COLO668 (cell line): ENCODE measurements at regions not wholly inside any gene's neighbourhood (a gene's known extent, or its start where the extent isn't known, plus 50 kb on each side); places are given as distances from the start of the nearest gene placed in this dataset.

Experiments used
- DNase-seq: peaks from one replicate; lab custom pipeline; 2025; ENCODE audit not compliant: unreplicated experiment; lab: John Stamatoyannopoulos, UW

DNA sequence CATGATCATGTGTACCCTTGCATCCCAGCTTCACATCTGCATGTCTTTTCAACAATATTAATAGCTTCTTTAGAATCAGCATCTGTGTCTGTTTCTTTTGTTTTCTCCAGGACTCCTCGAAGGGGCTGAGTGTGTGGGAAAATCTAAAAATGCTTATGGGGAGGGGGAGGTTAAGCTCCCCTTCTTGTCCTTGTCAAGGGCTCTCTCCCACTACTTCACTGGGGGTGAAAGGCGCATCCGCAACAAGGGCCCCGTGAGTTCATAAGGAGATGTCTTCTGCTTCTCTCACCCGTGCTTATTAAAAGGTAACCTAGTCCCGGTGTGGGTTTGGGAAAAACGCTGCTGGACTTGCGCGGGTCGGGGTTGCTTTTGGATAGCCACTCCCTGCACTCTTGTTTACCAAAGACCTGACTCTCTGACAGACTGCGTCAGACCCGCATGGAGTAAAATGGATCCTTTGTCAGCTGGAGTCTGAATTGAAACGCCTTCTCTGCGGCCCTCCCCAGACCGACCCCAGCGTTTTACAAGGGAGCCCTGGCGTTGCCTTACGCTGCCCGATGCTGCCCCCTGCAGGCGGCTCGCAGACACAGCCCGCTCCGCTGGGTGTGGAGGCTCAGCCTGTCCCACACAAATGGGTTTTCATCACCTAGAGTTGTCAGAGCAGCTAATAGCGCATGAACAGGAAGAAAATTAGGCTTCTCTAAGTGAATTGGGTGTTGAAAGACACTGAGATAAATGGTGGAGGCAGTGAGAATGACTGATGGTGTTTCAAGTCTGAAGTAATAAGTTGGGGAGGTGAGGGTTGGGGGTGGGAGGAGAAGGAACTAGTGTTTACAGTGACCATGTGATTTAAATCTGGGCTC, 53.8 kb downstream of the IER5 start:
- DNase-seq, result peak; percentile 84

DNA sequence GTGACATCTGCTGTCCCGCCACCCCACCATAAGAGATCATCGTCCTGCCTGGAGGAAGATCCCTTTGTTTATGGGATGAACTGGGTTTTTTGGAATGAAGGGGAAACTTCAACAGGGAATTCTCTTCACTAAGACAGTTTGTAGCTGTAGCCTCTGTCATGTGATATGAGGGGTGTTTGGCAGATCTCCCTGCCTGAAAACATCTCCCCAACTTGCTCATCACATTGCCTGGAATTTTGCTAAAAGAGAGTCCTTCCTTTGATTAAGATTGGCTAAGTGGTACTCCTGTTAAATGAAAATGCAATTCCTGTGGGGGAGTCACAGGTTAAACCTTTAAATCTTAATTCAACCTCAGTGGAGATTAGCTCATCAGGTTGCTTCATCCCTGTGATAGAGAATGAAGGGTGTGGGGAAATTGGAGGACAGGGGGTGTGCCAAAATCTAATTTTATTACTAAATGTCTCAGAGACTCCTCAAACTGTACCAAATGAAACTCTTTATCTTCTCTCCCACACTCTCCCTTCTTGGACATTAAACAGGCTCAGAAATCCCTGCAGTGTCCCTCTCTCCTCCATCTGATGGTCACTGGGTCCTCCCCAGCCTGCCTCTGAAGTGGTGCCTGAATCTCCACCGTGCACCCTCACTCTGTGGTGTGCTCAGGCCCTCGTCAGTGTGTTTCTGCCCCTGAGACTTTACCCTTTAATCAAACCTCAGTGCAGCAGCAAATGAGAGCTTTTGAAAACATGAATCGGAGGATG, 54.8 kb downstream of the IER5 start:
- no peak for DNase-seq

- DNase-seq, result no peak
Measured at GRCh38 chr1:181144238-181144637, 55.7 kb downstream of the IER5 start.

- no peak for DNase-seq
Measured at GRCh38 chr1:181148636-181149035, 60.1 kb downstream of the IER5 start.

DNA sequence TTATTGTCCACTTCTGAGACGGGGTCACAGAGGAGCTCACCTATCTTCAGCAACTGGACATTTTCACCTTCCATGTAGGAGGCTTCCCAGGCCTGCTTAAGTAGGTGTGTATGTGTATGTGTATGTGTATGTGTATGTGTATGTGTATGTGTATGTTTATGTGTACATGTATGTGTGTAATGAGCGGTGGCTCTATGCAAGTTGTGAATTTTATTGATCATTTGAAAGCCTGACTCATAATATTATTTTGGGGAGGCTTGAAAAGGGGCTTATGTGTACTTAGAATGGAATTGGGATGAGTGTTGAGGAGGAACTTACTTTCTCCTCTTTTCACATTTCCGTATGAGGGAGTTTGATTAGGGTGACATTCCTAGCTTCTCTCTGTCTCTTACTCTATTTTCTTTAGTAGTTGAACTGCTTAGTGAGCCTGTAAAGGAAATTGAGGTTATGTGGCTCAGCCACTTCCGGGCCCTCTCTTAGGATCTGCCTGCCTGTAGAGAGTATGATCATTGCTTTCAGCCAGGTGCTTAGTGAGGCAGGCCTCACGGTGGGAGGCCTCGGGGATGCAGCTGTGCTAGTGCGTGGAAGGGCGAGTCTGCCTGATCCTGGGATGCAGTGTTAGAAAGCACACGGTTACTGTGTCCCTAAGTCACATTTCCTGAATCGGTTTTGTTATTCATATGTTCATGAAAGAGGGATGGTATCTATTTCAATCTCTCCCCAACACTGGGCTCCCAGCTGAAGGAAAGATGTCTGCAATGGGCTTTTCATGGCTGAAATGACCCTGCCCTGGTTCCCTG, 61.0 kb downstream of the IER5 start:
- DNase-seq, result no peak

GRCh38 chr1:181150273-181150672, 61.8 kb downstream of the IER5 start:
- DNase-seq, result no peak

DNA sequence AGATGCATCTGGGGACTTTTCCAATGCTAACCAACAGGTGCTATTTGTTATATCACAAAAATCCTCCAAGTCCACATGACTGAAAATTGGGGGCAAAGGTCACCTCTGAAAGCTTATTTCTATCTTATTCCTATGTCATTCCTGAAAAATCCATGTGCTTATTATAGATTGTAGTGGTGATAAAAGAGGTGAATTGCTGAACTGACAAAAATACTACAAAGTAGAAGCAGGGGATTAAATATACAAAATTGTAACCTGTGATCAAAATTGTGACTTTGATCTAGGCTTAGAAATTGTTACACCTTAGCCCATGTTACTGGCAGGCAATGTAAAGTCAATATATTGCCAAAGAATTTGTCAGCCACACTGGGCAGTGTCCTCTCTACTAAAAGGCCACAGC, 62.3 kb downstream of the IER5 start:
- no peak for DNase-seq

DNA sequence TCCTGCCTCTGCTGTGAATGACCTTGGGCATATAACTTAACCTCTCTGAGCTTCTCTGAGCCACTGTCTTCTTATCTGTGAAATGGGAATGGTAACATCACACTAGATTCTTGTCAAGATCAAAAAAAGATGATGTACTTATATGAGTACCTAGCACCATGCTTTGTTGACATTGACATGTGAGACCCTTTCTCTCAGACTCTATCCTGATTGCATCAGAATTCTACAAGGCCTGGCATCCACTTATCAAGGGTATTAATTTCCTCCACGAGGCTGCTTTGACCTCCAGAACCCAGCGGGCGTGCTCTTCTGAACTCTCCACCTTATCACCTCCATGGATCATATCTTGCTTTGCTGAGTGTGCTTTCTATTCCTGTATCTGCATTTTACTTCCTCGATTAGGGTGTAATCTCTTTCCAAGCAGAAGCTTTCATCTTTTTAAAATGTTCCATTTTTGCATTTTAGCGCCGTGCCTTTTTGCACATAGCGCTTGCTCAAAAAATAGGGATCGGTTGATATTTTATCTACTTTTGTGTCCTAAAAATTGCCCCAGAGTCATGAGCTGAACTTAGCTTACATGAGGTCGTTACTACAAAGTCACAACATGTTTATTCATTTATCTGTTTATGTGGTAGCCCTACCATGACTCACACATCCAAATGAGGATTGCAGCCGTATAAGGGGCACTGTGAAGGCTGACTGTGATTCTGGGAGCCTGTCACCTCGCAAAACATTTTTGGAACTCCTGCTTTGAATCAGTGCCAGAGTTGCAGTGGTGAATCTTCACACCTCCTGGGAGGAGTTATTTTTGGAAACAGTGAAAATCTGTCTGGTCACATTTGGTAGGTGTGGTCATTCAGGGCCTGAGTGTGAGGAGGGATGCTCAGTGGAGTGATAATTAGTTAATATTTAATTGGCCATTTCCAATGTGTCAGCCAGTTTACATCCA, 63.2 kb downstream of the IER5 start:
- DNase-seq, result no peak

GRCh38 chr1:181152892-181153633, 64.6 kb downstream of the IER5 start:
- no peak for DNase-seq

DNA sequence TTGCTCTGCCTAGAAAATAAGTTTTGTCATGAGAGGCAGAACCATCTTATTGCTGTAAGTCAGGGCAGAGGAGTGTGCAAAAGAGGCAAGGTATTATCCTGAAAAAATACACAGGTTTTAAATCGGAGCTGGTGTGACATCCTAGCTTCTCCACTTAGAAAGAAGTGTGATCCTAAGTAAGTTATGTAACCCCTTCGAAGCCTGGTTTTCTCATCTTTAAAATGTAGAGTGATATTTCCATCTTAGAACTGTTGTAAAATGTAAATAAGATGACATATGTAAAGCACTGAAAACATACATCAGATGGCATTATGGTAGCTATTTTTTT, 65.1 kb downstream of the IER5 start:
- no peak for DNase-seq

GRCh38 chr1:181155339-181155738, 66.8 kb downstream of the IER5 start:
- DNase-seq, result no peak

DNA sequence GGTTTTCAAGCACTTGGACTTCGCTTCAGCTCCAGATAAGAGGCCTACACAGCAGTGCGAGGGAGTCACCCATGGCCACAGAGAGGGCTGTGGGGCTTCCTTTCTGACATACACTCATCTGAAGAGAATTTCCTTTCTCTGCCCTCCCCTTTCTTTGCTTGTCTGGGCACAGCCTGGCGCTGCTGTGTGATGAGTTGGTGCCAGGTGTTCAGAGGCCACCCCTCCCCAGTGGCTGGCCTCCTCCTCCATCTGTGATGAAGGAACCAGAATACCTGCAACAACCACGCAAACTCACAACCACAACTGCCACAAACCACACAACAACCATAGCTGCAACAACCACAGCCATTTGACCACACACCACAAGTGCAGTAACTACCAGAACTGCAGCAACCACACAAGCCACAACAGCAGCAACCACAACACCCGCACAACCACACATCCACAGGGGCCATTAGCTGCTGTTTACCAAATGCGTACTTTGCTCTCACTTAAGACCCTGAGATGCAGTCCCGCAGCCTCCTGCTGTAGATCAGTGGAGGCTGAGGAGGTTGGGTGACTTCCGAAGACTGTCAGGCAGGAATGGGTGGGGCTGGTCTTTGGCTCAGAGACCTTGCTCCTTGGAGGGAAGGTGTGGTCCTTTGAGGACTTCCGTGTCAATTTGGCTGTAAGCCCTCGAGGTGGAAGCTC, 71.1 kb downstream of the IER5 start:
- no peak for DNase-seq

DNA sequence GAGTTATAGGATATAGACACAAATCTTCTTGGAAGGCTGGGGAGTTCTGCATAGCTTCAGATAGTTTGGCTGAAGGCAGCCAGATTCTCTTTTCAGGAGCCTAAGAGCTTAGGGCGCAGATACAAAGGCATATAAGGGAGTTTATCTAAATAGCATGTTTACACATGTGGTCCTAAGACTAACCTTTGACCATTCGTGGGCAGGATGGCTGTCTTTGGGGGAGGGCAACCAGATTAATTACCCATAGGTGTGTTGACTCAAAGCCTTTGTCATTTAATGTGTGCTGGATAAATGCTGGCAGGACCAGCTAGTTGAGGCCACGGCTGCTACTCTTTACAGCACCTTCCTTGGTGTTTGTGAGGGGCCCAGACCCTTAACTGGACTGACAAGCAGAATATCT, 71.8 kb downstream of the IER5 start:
- DNase-seq, result no peak

DNA sequence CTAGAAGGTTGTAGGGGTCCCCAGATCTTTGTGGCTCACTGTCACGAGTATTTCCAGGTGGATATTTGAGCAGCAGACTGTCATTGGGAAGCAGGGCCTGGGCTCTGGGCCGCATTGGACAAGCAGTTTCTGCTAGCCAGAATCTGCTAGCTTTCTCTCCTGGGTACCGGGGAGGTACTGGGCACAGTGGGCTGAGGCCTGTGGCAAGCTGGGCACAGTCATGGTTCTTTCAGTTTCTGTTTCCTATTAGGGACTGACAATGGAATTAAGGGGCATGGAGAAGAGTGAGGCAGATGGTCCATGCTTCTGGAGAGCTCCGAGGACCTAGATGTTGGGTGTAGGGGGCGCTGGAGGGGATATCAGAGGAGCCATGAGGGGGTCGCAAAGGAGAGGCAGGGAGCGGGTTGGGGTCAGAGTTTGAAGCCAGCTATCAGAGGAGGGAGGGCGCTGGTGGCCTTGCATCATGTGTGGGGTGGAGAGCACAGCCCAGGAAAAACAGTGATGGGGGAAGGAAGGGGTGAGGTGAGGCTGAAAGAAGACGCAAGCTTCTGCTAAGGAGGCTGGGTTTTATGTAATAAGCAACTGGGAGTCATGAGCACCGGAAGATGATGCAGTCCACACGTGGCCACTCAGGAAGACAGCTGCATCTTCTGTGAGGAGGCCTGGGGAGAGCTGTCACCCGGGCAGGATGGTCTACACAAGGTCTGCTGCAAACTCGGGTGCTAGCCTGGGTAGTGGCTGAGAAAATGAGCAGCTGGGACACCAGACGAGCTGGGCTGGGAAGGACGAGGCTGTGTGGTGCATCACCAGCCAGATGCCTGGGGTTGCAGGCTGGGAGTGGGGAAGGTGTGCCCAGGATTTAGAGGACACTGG, 72.7 kb downstream of the IER5 start:
- DNase-seq, result no peak

DNA sequence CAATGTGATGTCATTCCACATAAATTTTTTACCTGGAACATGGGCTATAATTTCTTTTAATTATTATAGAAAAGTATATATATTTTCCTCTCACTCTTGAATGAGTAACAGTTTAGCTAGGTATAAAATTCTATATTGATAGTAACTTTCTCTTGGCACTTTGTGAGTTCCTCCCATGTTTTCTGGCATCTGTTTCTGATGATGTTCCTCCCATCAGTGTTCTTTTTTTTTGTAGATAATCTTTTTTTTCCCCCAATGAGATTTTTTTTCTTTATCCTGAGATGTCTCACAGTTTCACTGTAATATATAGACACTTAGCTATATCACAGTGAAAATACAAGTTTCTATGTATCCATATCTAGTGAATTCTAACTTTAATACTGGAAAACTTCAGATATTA, 75.2 kb downstream of the IER5 start:
- DNase-seq, result no peak

GRCh38 chr1:181166377-181167196, 78.1 kb downstream of the IER5 start:
- DNase-seq, result peak; percentile 66

- no peak for DNase-seq
Measured at GRCh38 chr1:181169281-181169865, 80.9 kb downstream of the IER5 start.
